ENCODE measurements at regions not wholly inside any gene's neighbourhood (a gene's known extent, or its start where the extent isn't known, plus 50 kb on each side); places are given as distances from the start of the nearest gene placed in this dataset.
A peak's percentile ranks its signal among the peaks of the same experiment; 100 is the strongest.

GRCh38 chr2:152227969-152228592 is 52.5 kb upstream of the STAM2 start:
- H3K4me2 ChIP-seq (ENCODE audit: low read length), result no peak overlapping the region

GRCh38 chr2:152231446-152231845 is 55.9 kb upstream of the STAM2 start:
- no peaks in the 10 kb centered on the region for H3K36me3 ChIP-seq (ENCODE audit: low read depth, low read length)
- no peaks in the 10 kb centered on the region for H3K27me3 ChIP-seq (ENCODE audit: low read length)
- H3K4me2 ChIP-seq (ENCODE audit: low read length), result no peak overlapping the region
- DNase-seq (no peak), ATAC-seq (no peak)
- H3F3A ChIP-seq (ENCODE audit: low read length, unreplicated experiment), result no peaks in the 10 kb centered on the region
- no peaks in the 10 kb centered on the region for H4K20me1 ChIP-seq (ENCODE audit: low read length)
- no peaks in the 10 kb centered on the region for H3K9me3 ChIP-seq (ENCODE audit: low read length)
- no peak overlapping the region for H3K27ac ChIP-seq (ENCODE audit: low read length)
- no peak overlapping the region for H3K4me3 ChIP-seq (ENCODE audit: low read length)
- TF ChIP-seq CTCF (conservative IDR thresholded peaks at IDR 0.05; ENCODE audit: low read depth, low read length) (no peak), EZH2 (IDR thresholded peaks at IDR 0.05; ENCODE audit: low read length, unreplicated experiment) (no peak)
- BruUV-seq (replicated peaks), result no TSS peak
- no peaks in the 10 kb centered on the region for H3K79me2 ChIP-seq (ENCODE audit: low read length)
- H3K9ac ChIP-seq (ENCODE audit: low read length), result no peak overlapping the region
- H2AFZ ChIP-seq (ENCODE audit: low read length), result no peak overlapping the region
- ChIA-PET POLR2A (ENCODE audit: unreplicated experiment) (no interaction called here), CTCF (no interaction called here)
- intact Hi-C loops (cut with micrococcal nuclease), result no loop called here
- H3K4me1 ChIP-seq (ENCODE audit: insufficient read depth, low read length), result no peaks in the 10 kb centered on the region
- H3K9me2 ChIP-seq (replicated peaks; ENCODE audit: low read length), result no peaks in the 10 kb centered on the region

More at GRCh38 chr2:152227969-152228592, 52.5 kb upstream of the STAM2 start:
- Histone ChIP-seq H3K4me3 (ENCODE audit: low read length) (no peak overlapping the region), H3K36me3 (ENCODE audit: low read depth, low read length) (no peaks in the 10 kb centered on the region), H3K9ac (ENCODE audit: low read length) (no peak overlapping the region), H3K4me1 (ENCODE audit: insufficient read depth, low read length) (peaks cover 6% of the 10 kb centered on the region; the same call in 1 of the 2 replicates), H4K20me1 (ENCODE audit: low read length) (no peaks in the 10 kb centered on the region), H3K79me2 (ENCODE audit: low read length) (no peaks in the 10 kb centered on the region), H3F3A (ENCODE audit: low read length, unreplicated experiment) (no peaks in the 10 kb centered on the region), H3K27ac (ENCODE audit: low read length) (no peak overlapping the region), H3K27me3 (ENCODE audit: low read length) (no peaks in the 10 kb centered on the region), H2AFZ (ENCODE audit: low read length) (no peak overlapping the region), H3K9me2 (replicated peaks; ENCODE audit: low read length) (no peaks in the 10 kb centered on the region), H3K9me3 (ENCODE audit: low read length) (no peaks in the 10 kb centered on the region)
- intact Hi-C loops (cut with micrococcal nuclease), result no loop called here
- no TSS peak for BruUV-seq (replicated peaks)
- ChIA-PET POLR2A (ENCODE audit: unreplicated experiment) (no interaction called here), CTCF (no interaction called here)
- TF ChIP-seq EZH2 (IDR thresholded peaks at IDR 0.05; ENCODE audit: low read length, unreplicated experiment), result no peak
- no peak for TF ChIP-seq EZH2phosphoT487 (IDR thresholded peaks at IDR 0.05; ENCODE audit: borderline replicate concordance, low read length)
- no peak for TF ChIP-seq CTCF (conservative IDR thresholded peaks at IDR 0.05; ENCODE audit: low read depth, low read length)
- ATAC-seq (no peak), DNase-seq (no peak)

GRCh38 chr2:152234277-152234676 is 58.7 kb upstream of the STAM2 start:
- peak; percentile 33 for DNase-seq
- TF ChIP-seq CTCF (conservative IDR thresholded peaks at IDR 0.05; ENCODE audit: low read depth, low read length) (no peak), EZH2 (IDR thresholded peaks at IDR 0.05; ENCODE audit: low read length, unreplicated experiment) (no peak), EZH2phosphoT487 (IDR thresholded peaks at IDR 0.05; ENCODE audit: borderline replicate concordance, low read length) (no peak)
- no TSS peak for BruUV-seq (replicated peaks)

More at GRCh38 chr2:152234277-152234676, 58.7 kb upstream of the STAM2 start:
- no peak overlapping the region for H3K9ac ChIP-seq (ENCODE audit: low read length)
- H3K36me3 ChIP-seq (ENCODE audit: low read depth, low read length), result no peaks in the 10 kb centered on the region
- H3K9me3 ChIP-seq (ENCODE audit: low read length), result no peaks in the 10 kb centered on the region
- peak; percentile 42; the same call in 1 of the 2 replicates for ATAC-seq
- no peaks in the 10 kb centered on the region for H3K79me2 ChIP-seq (ENCODE audit: low read length)
- no peaks in the 10 kb centered on the region for H3K4me1 ChIP-seq (ENCODE audit: insufficient read depth, low read length)
- H3K4me3 ChIP-seq (ENCODE audit: low read length), result no peak overlapping the region
- no peaks in the 10 kb centered on the region for H3K9me2 ChIP-seq (replicated peaks; ENCODE audit: low read length)
- POLR2A ChIA-PET (ENCODE audit: unreplicated experiment), result no interaction called here
- no peaks in the 10 kb centered on the region for H4K20me1 ChIP-seq (ENCODE audit: low read length)
- no peak overlapping the region for H3K4me2 ChIP-seq (ENCODE audit: low read length)
- CTCF ChIA-PET, result no interaction called here
- H3K27me3 ChIP-seq (ENCODE audit: low read length), result no peaks in the 10 kb centered on the region
- no peaks in the 10 kb centered on the region for H3F3A ChIP-seq (ENCODE audit: low read length, unreplicated experiment)
- intact Hi-C loops (cut with micrococcal nuclease), result no loop called here
- no peak overlapping the region for H3K27ac ChIP-seq (ENCODE audit: low read length)
- no peak overlapping the region for H2AFZ ChIP-seq (ENCODE audit: low read length)

All from PC-3 (cell line).